H1 (cell line): ENCODE measurements at regions not wholly inside any gene's neighbourhood (a gene's known extent, or its start where the extent isn't known, plus 50 kb on each side); places are given as distances from the start of the nearest gene placed in this dataset.

Source experiments
- ATF2 ChIP-seq: IDR thresholded peaks from 2 replicates; pipeline ENCODE4 v1.6.1; 2012; ENCODE audit warnings: low read length, inconsistent platforms
- BACH1 ChIP-seq: IDR thresholded peaks from 2 replicates; pipeline ENCODE4 v1.6.1; 2012; ENCODE audit warnings: low read length, improper control_type of control experiment
- CTCF ChIP-seq, 3 experiments: IDR thresholded peaks; 1 replicate in 2 of 3; 2 replicates in 1 of 3; pipeline versions ENCODE4 v1.5.1 to v1.6.1; 2011; ENCODE audit warnings: low read length in 3 of 3, mild to moderate bottlenecking in 3 of 3, inconsistent platforms in 2 of 3, low read depth in 1 of 3, moderate library complexity in 1 of 3; ENCODE audit not compliant: insufficient read depth in 1 of 3; ENCODE audit errors: control extremely low read depth in 1 of 3
- POLR2A ChIP-seq, 2 experiments: IDR thresholded peaks; 1 replicate in 1 of 2; 2 replicates in 1 of 2; pipeline ENCODE4 v1.6.1; 2011; ENCODE audit warnings: low read depth in 2 of 2, low read length in 2 of 2, mild to moderate bottlenecking in 2 of 2; ENCODE audit errors: control extremely low read depth in 1 of 2

- TF ChIP-seq CTCF (IDR thresholded peaks at IDR 0.05; ENCODE audit: control extremely low read depth in 1 of 3, insufficient read depth in 1 of 3, low read depth in 1 of 3, low read length in 3 of 3) (no peak), ATF2 (no peak), BACH1 (no peak), POLR2A (IDR thresholded peaks at IDR 0.05; ENCODE audit: control extremely low read depth in 1 of 2, low read depth in 2 of 2, low read length in 2 of 2) (no peak)
Observed at GRCh38 chr12:17334784-17335183, 728.8 kb upstream of the LMO3 start.
